ENCODE measurements at regions not wholly inside any gene's neighbourhood (a gene's known extent, or its start where the extent isn't known, plus 50 kb on each side); places are given as distances from the start of the nearest gene placed in this dataset.

GRCh38 chr5:4584982-4585381 lies 555.1 kb upstream of the ADAMTS16 start:
- H3K4me2 ChIP-seq = no peak overlapping the region
- H3K36me3 Mint-ChIP-seq (ENCODE audit: low read depth) = peaks cover 4% of the 10 kb centered on the region; the same call in 2 of the 3 replicates
- DNase-seq (ENCODE audit: low spot score) (no peak), ATAC-seq (no peak)
- no peak overlapping the region for H3K4me3 ChIP-seq
- peaks cover 15% of the 10 kb centered on the region; the same call in 1 of the 2 replicates for H3K9me2 ChIP-seq (ENCODE audit: insufficient read depth)
- H3K4me1 ChIP-seq (ENCODE audit: insufficient read depth) = peaks cover 6% of the 10 kb centered on the region; the same call in 1 of the 2 replicates
- H3K27ac ChIP-seq (ENCODE audit: low read depth) = no peak overlapping the region
- H3F3A ChIP-seq (replicated peaks; ENCODE audit: low read depth) = no peaks in the 10 kb centered on the region
- TF ChIP-seq REST (IDR thresholded peaks at IDR 0.05; ENCODE audit: unreplicated experiment) = no peak
- no peak for TF ChIP-seq CREB1 (CRISPR knock-in tag; IDR thresholded peaks at IDR 0.05; ENCODE audit: low read depth)
- TF ChIP-seq EZH2 (IDR thresholded peaks at IDR 0.05; ENCODE audit: low read depth, unreplicated experiment) = no peak
- TF ChIP-seq CTCF (conservative IDR thresholded peaks at IDR 0.05; ENCODE audit: low read depth in 2 of 2) = no peak
- TF ChIP-seq JUNB (IDR thresholded peaks at IDR 0.05; ENCODE audit: unreplicated experiment) = no peak
- no peak for TF ChIP-seq ZNF114 (CRISPR knock-in tag; IDR thresholded peaks at IDR 0.05)
- TF ChIP-seq STAT1 (IDR thresholded peaks at IDR 0.05; ENCODE audit: unreplicated experiment) = no peak
- no peak overlapping the region for H3K4me3 Mint-ChIP-seq
- no peaks in the 10 kb centered on the region for H4K20me1 ChIP-seq (replicated peaks; ENCODE audit: insufficient read depth)
- peaks cover 12% of the 10 kb centered on the region for H3K4me1 Mint-ChIP-seq
- peaks cover 6% of the 10 kb centered on the region for H3K9me3 Mint-ChIP-seq
- no peak overlapping the region for H3K27ac Mint-ChIP-seq
- no peaks in the 10 kb centered on the region for H3K27me3 ChIP-seq (ENCODE audit: insufficient read depth)
- peaks cover 4% of the 10 kb centered on the region for H3K27me3 Mint-ChIP-seq (ENCODE audit: insufficient read depth, low read depth, poor library complexity)
- no peaks in the 10 kb centered on the region for H3K36me3 ChIP-seq (ENCODE audit: insufficient read depth)
- H3K79me2 ChIP-seq (replicated peaks; ENCODE audit: insufficient read depth) = no peaks in the 10 kb centered on the region
- no peak overlapping the region for H2AFZ ChIP-seq

DNA sequence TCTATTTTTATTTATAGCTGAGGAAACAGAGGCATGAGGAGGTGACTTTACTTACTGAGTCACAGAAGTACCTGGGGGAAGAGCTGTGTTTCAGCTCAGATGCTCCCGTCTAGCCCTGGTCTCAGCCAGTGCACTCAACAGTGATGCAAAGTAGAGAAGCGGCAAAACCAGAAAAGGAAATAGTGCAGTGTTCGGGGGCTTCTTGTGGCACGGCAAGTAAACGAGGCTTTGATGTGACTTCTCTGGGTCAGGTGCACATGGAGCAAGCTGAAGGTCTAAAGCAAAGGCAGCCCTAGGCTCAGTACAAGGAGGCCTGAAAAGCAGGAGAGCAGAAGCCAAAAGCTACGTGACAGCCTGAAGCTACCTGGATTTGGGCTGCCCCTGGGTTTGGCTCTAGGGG lies 526.7 kb upstream of the ADAMTS16 start:
- H3K9me2 ChIP-seq (ENCODE audit: insufficient read depth) = 0 out of 2 replicates have a peak, but pooled peaks cover 4% of the 10 kb centered on the region
- H3K27ac ChIP-seq (ENCODE audit: low read depth) = no peak overlapping the region
- ATAC-seq = no peak
- Mint-ChIP-seq H3K27ac (no peak overlapping the region), H3K4me3 (no peak overlapping the region), H3K9me3 (peaks cover 24% of the 10 kb centered on the region; the same call in 2 of the 3 replicates), H3K27me3 (ENCODE audit: insufficient read depth, low read depth, poor library complexity) (peaks cover 6% of the 10 kb centered on the region), H3K36me3 (ENCODE audit: low read depth) (peaks cover 7% of the 10 kb centered on the region), H3K4me1 (peaks cover 2% of the 10 kb centered on the region)
- H2AFZ ChIP-seq = no peak overlapping the region
- no peak overlapping the region for H3K4me3 ChIP-seq
- no peaks in the 10 kb centered on the region for H3K27me3 ChIP-seq (ENCODE audit: insufficient read depth)
- H3K36me3 ChIP-seq (ENCODE audit: insufficient read depth) = no peaks in the 10 kb centered on the region
- H3K79me2 ChIP-seq (replicated peaks; ENCODE audit: insufficient read depth) = no peaks in the 10 kb centered on the region
- no peak overlapping the region for H3K4me2 ChIP-seq
- H4K20me1 ChIP-seq (replicated peaks; ENCODE audit: insufficient read depth) = no peaks in the 10 kb centered on the region
- DNase-seq (ENCODE audit: low spot score) = no peak
- peaks cover 6% of the 10 kb centered on the region for H3K4me1 ChIP-seq (ENCODE audit: insufficient read depth)
- H3F3A ChIP-seq (replicated peaks; ENCODE audit: low read depth) = no peaks in the 10 kb centered on the region
- TF ChIP-seq ZNF462 (CRISPR knock-in tag; IDR thresholded peaks at IDR 0.05) (no peak), CREB1 (CRISPR knock-in tag; IDR thresholded peaks at IDR 0.05; ENCODE audit: low read depth) (no peak), ZNF114 (CRISPR knock-in tag; IDR thresholded peaks at IDR 0.05) (no peak), JUNB (IDR thresholded peaks at IDR 0.05; ENCODE audit: unreplicated experiment) (no peak), ZNF331 (CRISPR knock-in tag; IDR thresholded peaks at IDR 0.05; ENCODE audit: low read depth) (no peak)

Measured in GM23338 (cell line).